GM23338 (cell line): ENCODE measurements at regions not wholly inside any gene's neighbourhood (a gene's known extent, or its start where the extent isn't known, plus 50 kb on each side); places are given as distances from the start of the nearest gene placed in this dataset.

ENCODE experiments used
- ATAC-seq: fragments of 200-7000 bp; cut with Tn5 transposase; 3 replicates; pipeline ENCODE4 v1.9.1; 2020
- DNase-seq: peaks from one replicate; pipeline ENCODE4 v3.0.0-alpha.2; 2015; ENCODE audit warnings: low spot score
- H2AFZ ChIP-seq: fragments of 200-600 bp; sonication (generic); 2 replicates; pipeline ENCODE4 v1.8.0; 2016; ENCODE audit warnings: antibody characterized with exemption, mild to moderate bottlenecking, moderate library complexity
- H3F3A ChIP-seq: fragments of 200-600 bp; sonication (generic); replicated peaks from 2 replicates; pipeline ENCODE4 v1.8.0; 2017; ENCODE audit warnings: antibody characterized with exemption, mixed run types, low read depth
- H3K27ac ChIP-seq: fragments of 200-600 bp; sonication (generic); 2 replicates; pipeline ENCODE4 v1.6.1; 2016; ENCODE audit warnings: low read depth
- H3K27me3 ChIP-seq: fragments of 200-600 bp; sonication (generic); 2 replicates; pipeline ENCODE4 v1.8.0; 2016; ENCODE audit warnings: mild to moderate bottlenecking, mixed run types, moderate library complexity; ENCODE audit not compliant: insufficient read depth
- H3K36me3 ChIP-seq: fragments of 200-600 bp; sonication (generic); 2 replicates; pipeline ENCODE4 v1.8.0; 2016; ENCODE audit warnings: mild to moderate bottlenecking; ENCODE audit not compliant: insufficient read depth
- H3K4me1 ChIP-seq: fragments of 200-600 bp; sonication (generic); 2 replicates; pipeline ENCODE4 v1.8.0; 2016; ENCODE audit warnings: mild to moderate bottlenecking, moderate library complexity; ENCODE audit not compliant: insufficient read depth
- H3K4me2 ChIP-seq: fragments of 200-600 bp; sonication (generic); 2 replicates; pipeline ENCODE4 v1.7.1; 2017; ENCODE audit warnings: mixed run types
- H3K4me3 ChIP-seq: fragments of 200-600 bp; sonication (generic); 2 replicates; pipeline ENCODE4 v1.6.1; 2016; ENCODE audit warnings: mixed run types
- H3K79me2 ChIP-seq: fragments of 200-600 bp; sonication (generic); replicated peaks from 2 replicates; pipeline ENCODE4 v1.8.0; 2017; ENCODE audit warnings: mild to moderate bottlenecking; ENCODE audit not compliant: insufficient read depth
- H3K9me2 ChIP-seq: fragments of 200-600 bp; sonication (generic); 2 replicates; pipeline ENCODE4 v1.8.0; 2017; ENCODE audit not compliant: insufficient read depth
- H4K20me1 ChIP-seq: fragments of 200-600 bp; sonication (generic); replicated peaks from 2 replicates; pipeline ENCODE4 v1.8.0; 2017; ENCODE audit warnings: mild to moderate bottlenecking; ENCODE audit not compliant: insufficient read depth
- H3K27ac Mint-ChIP-seq: 2 replicates; pipeline ENCODE4 v1.8.0; 2020; ENCODE audit warnings: inconsistent platforms, mild to moderate bottlenecking, moderate library complexity, mixed read lengths
- H3K27me3 Mint-ChIP-seq: 3 replicates; pipeline ENCODE4 v1.8.0; 2022; ENCODE audit warnings: low read depth, mild to moderate bottlenecking, moderate library complexity, mixed read lengths, inconsistent platforms; ENCODE audit not compliant: insufficient read depth, poor library complexity
- H3K36me3 Mint-ChIP-seq: 3 replicates; pipeline ENCODE4 v1.8.0; 2021; ENCODE audit warnings: low read depth, mild to moderate bottlenecking, inconsistent platforms, moderate library complexity, mixed read lengths
- H3K4me1 Mint-ChIP-seq: 3 replicates; pipeline ENCODE4 v1.8.0; 2020; ENCODE audit warnings: mild to moderate bottlenecking, inconsistent platforms, mixed read lengths
- H3K4me3 Mint-ChIP-seq: 3 replicates; pipeline ENCODE4 v1.8.0; 2021; ENCODE audit warnings: moderate library complexity, mild to moderate bottlenecking, inconsistent platforms, mixed read lengths
- H3K9me3 Mint-ChIP-seq: 3 replicates; pipeline ENCODE4 v1.8.0; 2020; ENCODE audit warnings: moderate library complexity, mild to moderate bottlenecking, inconsistent platforms, mixed read lengths
- CREB1 ChIP-seq: fragments of 250-450 bp; sonication (Bioruptor Pico); IDR thresholded peaks from 2 replicates; pipeline ENCODE4 v1.5.0; 2020; ENCODE audit warnings: low read depth, mild to moderate bottlenecking, moderate library complexity
- CTCF ChIP-seq, 2 experiments: fragments of 200-600 bp in 1 of 2; sonication (generic) in 1 of 2; conservative IDR thresholded peaks; 2 replicates each; pipeline versions ENCODE4 v1.5.1 to v1.6.1; 2016 to 2017; ENCODE audit warnings: antibody characterized with exemption in 2 of 2, low read depth in 2 of 2, mild to moderate bottlenecking in 2 of 2, moderate library complexity in 1 of 2
- EZH2 ChIP-seq: fragments of 200-600 bp; sonication (generic); IDR thresholded peaks from one replicate; pipeline ENCODE4 v1.8.0; 2017; ENCODE audit warnings: antibody characterized with exemption, mild to moderate bottlenecking, low read depth; ENCODE audit not compliant: unreplicated experiment
- EZH2phosphoT487 ChIP-seq: fragments of 200-600 bp; sonication (generic); IDR thresholded peaks from one replicate; pipeline ENCODE4 v1.8.1; 2018; ENCODE audit warnings: antibody characterized with exemption; ENCODE audit not compliant: unreplicated experiment
- POLR2AphosphoS5 ChIP-seq: IDR thresholded peaks from 2 replicates; pipeline ENCODE4 v1.6.1; 2016; ENCODE audit warnings: antibody characterized with exemption, low read depth
- REST ChIP-seq: IDR thresholded peaks from one replicate; pipeline ENCODE4 v1.6.1; 2018; ENCODE audit warnings: antibody characterized with exemption; ENCODE audit not compliant: unreplicated experiment
- ZNF114 ChIP-seq: fragments of 250-450 bp; sonication (Bioruptor Pico); IDR thresholded peaks from 2 replicates; pipeline ENCODE4 v1.5.0; 2020; ENCODE audit warnings: mild to moderate bottlenecking, moderate library complexity
- TF ChIP-seq, protein P1 (sequence below): fragments of 250-450 bp; sonication (Bioruptor Pico); IDR thresholded peaks from 2 replicates; pipeline ENCODE4 v1.5.0; 2020; ENCODE audit warnings: mild to moderate bottlenecking, moderate library complexity

DNA sequence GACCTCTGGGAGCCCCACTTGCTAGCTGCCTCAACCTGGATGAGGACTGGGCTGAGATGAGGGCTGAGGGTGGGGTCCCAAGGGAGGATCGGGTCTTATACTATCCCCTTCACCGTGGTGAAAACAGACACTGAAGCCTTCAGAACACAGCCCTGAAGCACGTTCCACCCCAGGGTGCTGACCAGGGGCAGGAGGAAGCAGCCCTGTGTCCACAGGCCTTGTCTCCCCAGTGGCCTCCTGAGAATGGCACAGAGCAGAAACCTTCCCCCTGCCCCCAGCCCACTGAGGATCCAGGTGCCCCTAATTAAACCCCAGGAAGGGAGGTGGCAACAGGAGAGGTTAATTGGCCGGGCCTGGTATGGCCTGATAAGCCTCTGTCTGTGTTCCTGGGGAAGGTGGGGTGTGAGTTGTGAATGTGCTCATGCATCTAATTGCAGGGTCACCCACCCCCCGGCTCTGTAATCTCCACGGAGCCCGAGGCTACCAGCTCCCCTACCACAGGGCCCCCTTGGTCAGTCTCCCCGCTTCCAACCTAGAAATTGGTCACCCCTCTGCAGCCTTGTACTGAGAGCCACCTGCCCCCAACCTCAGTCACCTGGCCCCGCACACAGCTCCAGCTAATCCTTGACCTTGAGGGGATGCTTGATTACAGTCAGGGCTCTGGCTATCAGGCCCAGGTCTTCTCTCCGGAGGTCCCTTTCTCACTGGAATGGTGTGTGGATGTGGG lies 159.0 kb upstream of the UNC5B start:
- no peak overlapping the region for H3K4me3 ChIP-seq
- H3F3A ChIP-seq: no peaks in the 10 kb centered on the region
- no peaks in the 10 kb centered on the region for H3K36me3 ChIP-seq
- H3K4me2 ChIP-seq: no peak overlapping the region
- H3K4me1 ChIP-seq: no peaks in the 10 kb centered on the region
- H3K27ac ChIP-seq: no peak overlapping the region
- Mint-ChIP-seq H3K4me1 (no peaks in the 10 kb centered on the region), H3K36me3 (no peaks in the 10 kb centered on the region), H3K4me3 (no peak overlapping the region), H3K27ac (no peak overlapping the region), H3K9me3 (no peaks in the 10 kb centered on the region), H3K27me3 (peaks cover 3% of the 10 kb centered on the region)
- H3K79me2 ChIP-seq: no peaks in the 10 kb centered on the region
- H3K9me2 ChIP-seq: no peaks in the 10 kb centered on the region
- H3K27me3 ChIP-seq: no peaks in the 10 kb centered on the region
- DNase-seq (no peak), ATAC-seq (no peak)
- TF ChIP-seq, protein P1, sequence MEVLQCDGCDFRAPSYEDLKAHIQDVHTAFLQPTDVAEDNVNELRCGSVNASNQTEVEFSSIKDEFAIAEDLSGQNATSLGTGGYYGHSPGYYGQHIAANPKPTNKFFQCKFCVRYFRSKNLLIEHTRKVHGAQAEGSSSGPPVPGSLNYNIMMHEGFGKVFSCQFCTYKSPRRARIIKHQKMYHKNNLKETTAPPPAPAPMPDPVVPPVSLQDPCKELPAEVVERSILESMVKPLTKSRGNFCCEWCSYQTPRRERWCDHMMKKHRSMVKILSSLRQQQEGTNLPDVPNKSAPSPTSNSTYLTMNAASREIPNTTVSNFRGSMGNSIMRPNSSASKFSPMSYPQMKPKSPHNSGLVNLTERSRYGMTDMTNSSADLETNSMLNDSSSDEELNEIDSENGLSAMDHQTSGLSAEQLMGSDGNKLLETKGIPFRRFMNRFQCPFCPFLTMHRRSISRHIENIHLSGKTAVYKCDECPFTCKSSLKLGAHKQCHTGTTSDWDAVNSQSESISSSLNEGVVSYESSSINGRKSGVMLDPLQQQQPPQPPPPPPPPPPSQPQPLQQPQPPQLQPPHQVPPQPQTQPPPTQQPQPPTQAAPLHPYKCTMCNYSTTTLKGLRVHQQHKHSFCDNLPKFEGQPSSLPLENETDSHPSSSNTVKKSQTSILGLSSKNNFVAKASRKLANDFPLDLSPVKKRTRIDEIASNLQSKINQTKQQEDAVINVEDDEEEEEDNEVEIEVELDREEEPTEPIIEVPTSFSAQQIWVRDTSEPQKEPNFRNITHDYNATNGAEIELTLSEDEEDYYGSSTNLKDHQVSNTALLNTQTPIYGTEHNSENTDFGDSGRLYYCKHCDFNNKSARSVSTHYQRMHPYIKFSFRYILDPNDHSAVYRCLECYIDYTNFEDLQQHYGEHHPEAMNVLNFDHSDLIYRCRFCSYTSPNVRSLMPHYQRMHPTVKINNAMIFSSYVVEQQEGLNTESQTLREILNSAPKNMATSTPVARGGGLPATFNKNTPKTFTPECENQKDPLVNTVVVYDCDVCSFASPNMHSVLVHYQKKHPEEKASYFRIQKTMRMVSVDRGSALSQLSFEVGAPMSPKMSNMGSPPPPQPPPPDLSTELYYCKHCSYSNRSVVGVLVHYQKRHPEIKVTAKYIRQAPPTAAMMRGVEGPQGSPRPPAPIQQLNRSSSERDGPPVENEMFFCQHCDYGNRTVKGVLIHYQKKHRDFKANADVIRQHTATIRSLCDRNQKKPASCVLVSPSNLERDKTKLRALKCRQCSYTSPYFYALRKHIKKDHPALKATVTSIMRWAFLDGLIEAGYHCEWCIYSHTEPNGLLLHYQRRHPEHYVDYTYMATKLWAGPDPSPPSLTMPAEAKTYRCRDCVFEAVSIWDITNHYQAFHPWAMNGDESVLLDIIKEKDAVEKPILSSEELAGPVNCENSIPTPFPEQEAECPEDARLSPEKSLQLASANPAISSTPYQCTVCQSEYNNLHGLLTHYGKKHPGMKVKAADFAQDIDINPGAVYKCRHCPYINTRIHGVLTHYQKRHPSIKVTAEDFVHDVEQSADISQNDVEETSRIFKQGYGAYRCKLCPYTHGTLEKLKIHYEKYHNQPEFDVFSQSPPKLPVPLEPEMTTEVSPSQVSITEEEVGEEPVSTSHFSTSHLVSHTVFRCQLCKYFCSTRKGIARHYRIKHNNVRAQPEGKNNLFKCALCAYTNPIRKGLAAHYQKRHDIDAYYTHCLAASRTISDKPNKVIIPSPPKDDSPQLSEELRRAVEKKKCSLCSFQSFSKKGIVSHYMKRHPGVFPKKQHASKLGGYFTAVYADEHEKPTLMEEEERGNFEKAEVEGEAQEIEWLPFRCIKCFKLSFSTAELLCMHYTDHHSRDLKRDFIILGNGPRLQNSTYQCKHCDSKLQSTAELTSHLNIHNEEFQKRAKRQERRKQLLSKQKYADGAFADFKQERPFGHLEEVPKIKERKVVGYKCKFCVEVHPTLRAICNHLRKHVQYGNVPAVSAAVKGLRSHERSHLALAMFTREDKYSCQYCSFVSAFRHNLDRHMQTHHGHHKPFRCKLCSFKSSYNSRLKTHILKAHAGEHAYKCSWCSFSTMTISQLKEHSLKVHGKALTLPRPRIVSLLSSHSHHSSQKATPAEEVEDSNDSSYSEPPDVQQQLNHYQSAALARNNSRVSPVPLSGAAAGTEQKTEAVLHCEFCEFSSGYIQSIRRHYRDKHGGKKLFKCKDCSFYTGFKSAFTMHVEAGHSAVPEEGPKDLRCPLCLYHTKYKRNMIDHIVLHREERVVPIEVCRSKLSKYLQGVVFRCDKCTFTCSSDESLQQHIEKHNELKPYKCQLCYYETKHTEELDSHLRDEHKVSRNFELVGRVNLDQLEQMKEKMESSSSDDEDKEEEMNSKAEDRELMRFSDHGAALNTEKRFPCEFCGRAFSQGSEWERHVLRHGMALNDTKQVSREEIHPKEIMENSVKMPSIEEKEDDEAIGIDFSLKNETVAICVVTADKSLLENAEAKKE: no peak
- TF ChIP-seq REST (no peak), CREB1 (CRISPR knock-in tag) (no peak), EZH2phosphoT487 (no peak), POLR2AphosphoS5 (no peak), CTCF (conservative IDR thresholded peaks at IDR 0.05; ENCODE audit: low read depth in 2 of 2) (no peak), EZH2 (no peak), ZNF114 (CRISPR knock-in tag) (no peak)
- no peaks in the 10 kb centered on the region for H4K20me1 ChIP-seq
- H2AFZ ChIP-seq: no peak overlapping the region
